HFFc6 (cell line): ENCODE measurements at regions not wholly inside any gene's neighbourhood (a gene's known extent, or its start where the extent isn't known, plus 50 kb on each side); places are given as distances from the start of the nearest gene placed in this dataset.

ENCODE experiments used
- DNase-seq: peaks from one replicate; pipeline ENCODE4 v3.0.0-alpha.2; 2018
- H3K27ac Mint-ChIP-seq: 2 replicates; pipeline ENCODE4 v1.8.0; 2020; ENCODE audit warnings: mild to moderate bottlenecking, mixed read lengths
- H3K27me3 Mint-ChIP-seq: 2 replicates; pipeline ENCODE4 v1.8.0; 2021; ENCODE audit warnings: mild to moderate bottlenecking, moderate library complexity, mixed read lengths; ENCODE audit not compliant: insufficient read depth
- H3K36me3 Mint-ChIP-seq: 2 replicates; pipeline ENCODE4 v1.8.0; 2021; ENCODE audit warnings: low read depth, mixed read lengths
- H3K4me1 Mint-ChIP-seq: 2 replicates; pipeline ENCODE4 v1.8.0; 2020; ENCODE audit warnings: low read depth, mixed read lengths
- H3K4me3 Mint-ChIP-seq: 2 replicates; pipeline ENCODE4 v1.8.0; 2020; ENCODE audit warnings: mild to moderate bottlenecking, moderate library complexity, mixed read lengths
- H3K9me3 Mint-ChIP-seq: 2 replicates; pipeline ENCODE4 v1.8.0; 2020; ENCODE audit warnings: mild to moderate bottlenecking, mixed read lengths
- TF ChIP-seq, protein P1 (sequence below): fragments of 200-600 bp; sonication (generic); IDR thresholded peaks from 2 replicates; pipeline ENCODE4 v1.5.0; 2021; ENCODE audit warnings: antibody characterized with exemption, mild to moderate bottlenecking

- Mint-ChIP-seq H3K27ac (no peak overlapping the region), H3K36me3 (no peaks in the 10 kb centered on the region), H3K4me3 (no peak overlapping the region), H3K4me1 (peaks cover 23% of the 10 kb centered on the region), H3K9me3 (no peaks in the 10 kb centered on the region), H3K27me3 (no peaks in the 10 kb centered on the region)
- TF ChIP-seq, protein P1, sequence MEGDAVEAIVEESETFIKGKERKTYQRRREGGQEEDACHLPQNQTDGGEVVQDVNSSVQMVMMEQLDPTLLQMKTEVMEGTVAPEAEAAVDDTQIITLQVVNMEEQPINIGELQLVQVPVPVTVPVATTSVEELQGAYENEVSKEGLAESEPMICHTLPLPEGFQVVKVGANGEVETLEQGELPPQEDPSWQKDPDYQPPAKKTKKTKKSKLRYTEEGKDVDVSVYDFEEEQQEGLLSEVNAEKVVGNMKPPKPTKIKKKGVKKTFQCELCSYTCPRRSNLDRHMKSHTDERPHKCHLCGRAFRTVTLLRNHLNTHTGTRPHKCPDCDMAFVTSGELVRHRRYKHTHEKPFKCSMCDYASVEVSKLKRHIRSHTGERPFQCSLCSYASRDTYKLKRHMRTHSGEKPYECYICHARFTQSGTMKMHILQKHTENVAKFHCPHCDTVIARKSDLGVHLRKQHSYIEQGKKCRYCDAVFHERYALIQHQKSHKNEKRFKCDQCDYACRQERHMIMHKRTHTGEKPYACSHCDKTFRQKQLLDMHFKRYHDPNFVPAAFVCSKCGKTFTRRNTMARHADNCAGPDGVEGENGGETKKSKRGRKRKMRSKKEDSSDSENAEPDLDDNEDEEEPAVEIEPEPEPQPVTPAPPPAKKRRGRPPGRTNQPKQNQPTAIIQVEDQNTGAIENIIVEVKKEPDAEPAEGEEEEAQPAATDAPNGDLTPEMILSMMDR, result no peak
- DNase-seq, result no peak
These were observed 230.1 kb downstream of the SIM1 start for GRCh38 chr6:100234625-100235024.

DNA sequence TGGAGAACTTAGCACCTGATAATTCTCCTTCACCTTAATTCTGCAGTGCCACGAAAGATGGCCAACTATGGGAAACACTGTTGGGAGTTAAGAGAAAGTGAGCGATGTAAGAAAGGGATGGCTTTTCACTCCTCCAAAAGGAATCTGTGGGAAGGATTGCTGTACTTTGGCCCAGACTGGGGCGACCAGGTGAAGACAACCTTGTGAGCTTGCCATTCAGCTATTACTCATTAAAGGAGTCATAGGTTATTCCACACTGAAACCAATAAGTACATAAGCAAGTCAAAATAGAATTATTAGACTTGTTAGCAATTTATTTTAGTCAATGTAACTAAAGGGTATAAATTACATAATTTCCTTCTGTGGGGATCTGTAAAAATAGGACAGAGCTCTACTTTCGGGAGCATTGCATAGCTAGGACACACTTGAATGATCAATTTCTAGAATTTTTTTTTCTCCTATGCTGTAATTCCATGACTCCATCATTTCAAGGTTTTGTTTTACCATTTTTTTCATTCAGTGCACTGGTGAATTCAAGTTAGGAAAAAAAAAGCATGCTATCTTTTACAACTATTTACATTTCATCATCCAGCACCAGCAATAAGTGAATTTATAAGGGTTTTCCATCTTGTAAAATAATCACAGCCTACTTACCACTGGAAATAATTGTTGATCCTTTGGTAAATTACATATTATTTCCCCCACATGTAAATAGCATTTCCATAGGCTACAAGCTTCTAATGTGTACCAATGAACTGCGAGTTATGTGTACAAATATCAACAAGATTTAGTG, 231.7 kb downstream of the SIM1 start:
- no peak for DNase-seq
- Mint-ChIP-seq H3K4me3 (no peak overlapping the region), H3K27ac (no peak overlapping the region), H3K4me1 (peaks cover 40% of the 10 kb centered on the region), H3K36me3 (no peaks in the 10 kb centered on the region), H3K27me3 (no peaks in the 10 kb centered on the region), H3K9me3 (no peaks in the 10 kb centered on the region)
- TF ChIP-seq, protein P1, result no peak

- DNase-seq, result peak; percentile 16
- Mint-ChIP-seq H3K27ac (peak overlapping the region; percentile 41; the same call in 1 of the 2 replicates), H3K4me3 (no peak overlapping the region), H3K36me3 (no peaks in the 10 kb centered on the region), H3K4me1 (peaks cover 47% of the 10 kb centered on the region), H3K27me3 (no peaks in the 10 kb centered on the region), H3K9me3 (no peaks in the 10 kb centered on the region)
- TF ChIP-seq, protein P1, result no peak
These were observed 233.8 kb downstream of the SIM1 start for GRCh38 chr6:100230953-100231316.

DNA sequence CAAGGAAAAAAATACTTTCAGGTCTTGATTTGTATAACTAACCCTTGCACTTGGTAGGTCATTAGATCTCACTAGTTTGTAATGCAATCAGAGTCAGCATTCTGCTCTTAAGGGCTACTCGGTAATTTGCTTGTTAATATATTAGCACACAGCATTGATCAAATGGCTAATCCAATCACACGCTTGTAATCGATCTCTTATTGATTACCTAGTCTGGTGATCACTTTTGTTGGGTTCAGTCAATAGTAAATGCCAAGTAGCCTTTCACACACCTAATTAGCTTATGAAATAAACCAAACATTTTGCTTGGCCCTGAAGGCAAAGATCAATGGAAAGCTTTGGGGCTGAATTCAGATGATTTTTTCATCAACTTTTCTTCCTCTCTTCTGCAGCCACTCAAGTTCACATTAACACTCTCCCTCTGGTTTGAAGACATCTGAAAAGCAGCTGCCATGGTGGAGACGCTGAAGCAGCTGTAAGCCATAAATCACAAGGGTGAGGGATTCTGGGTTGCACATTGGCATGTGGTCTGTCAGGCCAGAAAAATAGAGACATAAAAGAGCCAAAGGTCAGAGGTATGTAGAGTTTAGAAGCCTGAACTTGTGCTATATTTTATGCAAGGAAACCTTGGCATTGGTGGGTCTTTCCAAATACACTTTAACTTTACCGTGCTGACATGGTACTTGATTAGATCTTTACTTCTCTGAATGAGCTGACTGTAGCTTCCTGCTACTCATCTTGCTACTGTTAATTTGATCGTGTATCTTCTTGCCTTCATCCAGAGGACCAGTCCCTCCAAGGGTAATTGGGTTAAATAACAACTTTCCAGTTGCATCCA, 234.4 kb downstream of the SIM1 start:
- Mint-ChIP-seq H3K9me3 (no peaks in the 10 kb centered on the region), H3K4me1 (peaks cover 43% of the 10 kb centered on the region), H3K27me3 (no peaks in the 10 kb centered on the region), H3K27ac (no peak overlapping the region), H3K4me3 (no peak overlapping the region), H3K36me3 (no peaks in the 10 kb centered on the region)
- TF ChIP-seq, protein P1, result no peak
- DNase-seq, result no peak

DNA sequence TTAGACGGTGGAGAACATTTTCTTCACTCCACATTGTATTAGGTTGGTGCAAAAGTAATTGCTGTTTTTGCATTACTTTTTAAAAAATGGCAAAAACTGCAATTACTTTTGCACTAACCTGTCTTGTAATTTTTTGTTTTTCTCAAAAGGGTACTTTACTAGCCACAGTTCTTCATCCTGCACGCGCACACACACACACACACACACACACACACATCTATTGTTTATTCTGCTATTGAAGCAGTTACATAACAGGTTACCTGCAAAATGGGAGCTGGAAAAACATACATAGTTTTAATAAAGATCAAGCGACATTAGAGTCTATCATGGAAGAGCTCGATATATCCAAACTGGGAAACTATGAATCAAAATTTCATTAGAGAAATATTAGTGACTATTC, 235.2 kb downstream of the SIM1 start:
- peak overlapping the region; percentile 78 for H3K4me3 Mint-ChIP-seq
- H3K9me3 Mint-ChIP-seq, result no peaks in the 10 kb centered on the region
- no peaks in the 10 kb centered on the region for H3K27me3 Mint-ChIP-seq
- H3K36me3 Mint-ChIP-seq, result no peaks in the 10 kb centered on the region
- TF ChIP-seq, protein P1, result no peak
- peaks cover 43% of the 10 kb centered on the region for H3K4me1 Mint-ChIP-seq
- H3K27ac Mint-ChIP-seq, result peak overlapping the region; percentile 78
- DNase-seq, result no peak
